Fibroblast of the aortic adventitia (primary cell): ENCODE measurements at regions not wholly inside any gene's neighbourhood (a gene's known extent, or its start where the extent isn't known, plus 50 kb on each side); places are given as distances from the start of the nearest gene placed in this dataset.
A peak's percentile ranks its signal among the peaks of the same experiment; 100 is the strongest.

Experiments used
- DNase-seq: peaks from one replicate; pipeline ENCODE4 v3.0.0-alpha.2; 2010; ENCODE audit warnings: low read depth
- H3K4me3 ChIP-seq: 2 replicates; pipeline ENCODE4 v1.5.1; 2011; ENCODE audit warnings: low read depth, mild to moderate bottlenecking, control low read depth, low read length, moderate library complexity
- CTCF ChIP-seq: IDR thresholded peaks from 2 replicates; pipeline ENCODE4 v1.5.1; 2011; ENCODE audit warnings: mild to moderate bottlenecking, low read length, control low read depth, inconsistent platforms; ENCODE audit not compliant: insufficient read depth

GRCh38 chr3:102094506-102094905 is 245.2 kb downstream of the NFKBIZ start:
- TF ChIP-seq CTCF: no peak
- H3K4me3 ChIP-seq: no peak overlapping the region
- DNase-seq: no peak

DNA sequence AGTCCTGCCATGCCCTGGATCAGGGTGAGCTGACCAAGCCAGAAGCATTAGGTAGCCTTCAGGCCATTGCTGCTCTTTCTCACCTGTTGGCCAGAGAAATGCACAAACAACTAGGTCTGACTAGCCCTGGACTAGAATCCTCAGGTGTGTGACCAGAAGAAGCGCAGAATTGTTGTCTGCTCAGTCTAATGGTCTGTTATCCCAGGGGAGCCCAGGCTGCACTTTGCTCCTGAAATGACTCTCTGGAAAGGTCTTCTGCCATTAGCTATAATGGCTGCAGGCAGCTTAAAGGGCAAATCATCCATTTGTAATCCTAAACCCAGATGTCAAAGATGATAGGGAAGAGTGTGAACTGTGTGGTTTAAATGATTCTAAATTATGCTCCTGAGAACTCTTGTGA is 246.1 kb downstream of the NFKBIZ start:
- no peak for TF ChIP-seq CTCF
- no peak for DNase-seq

DNA sequence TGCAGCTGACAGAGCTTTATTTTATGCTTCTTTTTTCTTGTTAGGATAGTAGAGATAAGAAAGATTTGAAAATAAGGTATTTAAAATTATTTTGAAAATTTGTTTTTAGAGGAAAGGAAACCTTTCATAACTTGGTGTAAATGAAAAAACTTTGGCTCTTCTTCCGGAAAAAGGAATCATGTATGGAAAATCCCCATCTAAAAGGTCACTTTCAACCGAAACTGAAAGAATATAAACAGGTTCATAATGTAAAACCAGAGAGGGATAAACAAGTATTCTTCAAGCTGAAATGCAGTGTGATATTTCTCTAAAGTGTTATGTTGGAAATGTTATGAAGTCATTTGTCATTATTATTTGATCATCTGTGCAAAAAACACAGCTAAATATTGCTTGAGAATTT is 246.8 kb downstream of the NFKBIZ start:
- no peak overlapping the region for H3K4me3 ChIP-seq
- DNase-seq: no peak
- no peak for TF ChIP-seq CTCF

More for the DNA sequence above, 246.1 kb downstream of the NFKBIZ start:
- H3K4me3 ChIP-seq: no peak overlapping the region

- TF ChIP-seq CTCF: no peak
- no peak overlapping the region for H3K4me3 ChIP-seq
- DNase-seq: no peak
Measured at GRCh38 chr3:102098130-102098885, 249.0 kb downstream of the NFKBIZ start.

- no peak for TF ChIP-seq CTCF
- DNase-seq: no peak
Measured at GRCh38 chr3:102099913-102100312, 250.6 kb downstream of the NFKBIZ start.

DNA sequence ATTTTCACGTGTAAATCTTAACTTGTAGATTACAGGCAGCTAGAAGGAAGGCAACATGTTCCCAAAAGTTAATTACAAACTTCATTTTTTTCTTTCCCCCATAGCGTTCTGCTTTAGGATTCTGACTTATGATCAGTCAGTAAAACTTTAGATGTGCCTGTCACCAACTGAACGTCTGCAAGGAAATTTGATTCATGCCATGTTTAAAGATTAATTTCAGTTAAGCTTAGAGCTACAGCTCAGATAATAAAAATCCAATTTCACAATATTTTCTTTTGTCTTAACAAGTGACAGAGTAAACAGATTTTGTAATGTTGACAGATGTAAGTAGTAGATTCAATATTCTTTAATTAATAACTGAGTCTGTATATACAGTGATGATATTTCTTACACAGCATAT is 253.1 kb downstream of the NFKBIZ start:
- H3K4me3 ChIP-seq: no peak overlapping the region
- TF ChIP-seq CTCF: no peak
- no peak for DNase-seq

More at GRCh38 chr3:102099913-102100312, 250.6 kb downstream of the NFKBIZ start:
- H3K4me3 ChIP-seq: no peak overlapping the region

DNA sequence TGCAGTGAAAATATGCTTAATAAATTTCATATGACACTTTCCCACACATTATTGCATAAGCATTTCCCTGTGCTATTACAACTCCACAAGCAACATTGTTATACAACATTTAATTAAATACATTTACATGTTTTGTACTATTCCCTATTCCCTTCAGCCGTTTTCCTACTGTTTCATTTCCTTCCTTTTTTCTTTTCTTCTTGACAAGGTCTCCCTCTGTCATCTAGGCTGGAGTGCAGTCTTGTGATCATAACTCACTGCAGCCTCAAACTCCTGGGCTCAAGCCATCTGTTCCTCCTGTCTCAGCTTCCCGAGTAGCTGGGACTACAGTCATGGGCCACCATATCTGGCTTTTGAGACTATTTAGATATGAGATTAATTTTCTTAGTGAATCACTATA is 254.7 kb downstream of the NFKBIZ start:
- H3K4me3 ChIP-seq: no peak overlapping the region
- DNase-seq: peak; percentile 24
- TF ChIP-seq CTCF: no peak
